ENCODE measurements at regions not wholly inside any gene's neighbourhood (a gene's known extent, or its start where the extent isn't known, plus 50 kb on each side); places are given as distances from the start of the nearest gene placed in this dataset.
A peak's percentile ranks its signal among the peaks of the same experiment; 100 is the strongest.
"Not testable (repeated sequence)": the region's sequence is repeated elsewhere in the genome, so short reads cannot be mapped to it uniquely, and the experiment has no call there.

DNA sequence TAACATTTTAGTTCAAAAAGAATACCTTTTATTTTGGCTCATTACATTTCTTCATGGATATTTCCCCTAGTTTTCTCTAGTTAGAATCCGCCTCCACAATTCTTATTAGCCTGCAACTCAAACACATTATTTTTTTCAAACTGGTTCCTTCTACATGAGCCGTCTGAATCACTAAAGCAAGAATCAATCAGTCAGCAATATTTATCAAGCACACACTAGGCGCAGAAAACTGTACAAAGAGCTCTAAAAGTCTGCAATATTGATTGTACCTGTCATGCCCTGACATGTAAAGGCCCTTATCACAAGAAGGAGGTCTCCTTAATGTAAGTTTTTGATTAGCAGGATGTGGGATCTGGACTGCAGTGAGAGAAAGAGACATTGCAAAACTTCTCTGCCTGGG, 94.8 kb upstream of the CENPE start:
- H3K27me3 ChIP-seq (ENCODE audit: control insufficient read depth, insufficient read depth, low read length), result no peaks in the 10 kb centered on the region
- FAIRE-seq (no peak), DNase-seq (ENCODE audit: low read depth) (peak; percentile 63)
- no peaks in the 10 kb centered on the region for H3K36me3 ChIP-seq (ENCODE audit: control insufficient read depth, insufficient read depth, low read length)
- no peak overlapping the region for H3K4me3 ChIP-seq (ENCODE audit: low read depth, low read length)
- TF ChIP-seq, protein P1, sequence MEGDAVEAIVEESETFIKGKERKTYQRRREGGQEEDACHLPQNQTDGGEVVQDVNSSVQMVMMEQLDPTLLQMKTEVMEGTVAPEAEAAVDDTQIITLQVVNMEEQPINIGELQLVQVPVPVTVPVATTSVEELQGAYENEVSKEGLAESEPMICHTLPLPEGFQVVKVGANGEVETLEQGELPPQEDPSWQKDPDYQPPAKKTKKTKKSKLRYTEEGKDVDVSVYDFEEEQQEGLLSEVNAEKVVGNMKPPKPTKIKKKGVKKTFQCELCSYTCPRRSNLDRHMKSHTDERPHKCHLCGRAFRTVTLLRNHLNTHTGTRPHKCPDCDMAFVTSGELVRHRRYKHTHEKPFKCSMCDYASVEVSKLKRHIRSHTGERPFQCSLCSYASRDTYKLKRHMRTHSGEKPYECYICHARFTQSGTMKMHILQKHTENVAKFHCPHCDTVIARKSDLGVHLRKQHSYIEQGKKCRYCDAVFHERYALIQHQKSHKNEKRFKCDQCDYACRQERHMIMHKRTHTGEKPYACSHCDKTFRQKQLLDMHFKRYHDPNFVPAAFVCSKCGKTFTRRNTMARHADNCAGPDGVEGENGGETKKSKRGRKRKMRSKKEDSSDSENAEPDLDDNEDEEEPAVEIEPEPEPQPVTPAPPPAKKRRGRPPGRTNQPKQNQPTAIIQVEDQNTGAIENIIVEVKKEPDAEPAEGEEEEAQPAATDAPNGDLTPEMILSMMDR (IDR thresholded peaks at IDR 0.05; ENCODE audit: insufficient read depth, low read length, severe bottlenecking), result no peak

DNA sequence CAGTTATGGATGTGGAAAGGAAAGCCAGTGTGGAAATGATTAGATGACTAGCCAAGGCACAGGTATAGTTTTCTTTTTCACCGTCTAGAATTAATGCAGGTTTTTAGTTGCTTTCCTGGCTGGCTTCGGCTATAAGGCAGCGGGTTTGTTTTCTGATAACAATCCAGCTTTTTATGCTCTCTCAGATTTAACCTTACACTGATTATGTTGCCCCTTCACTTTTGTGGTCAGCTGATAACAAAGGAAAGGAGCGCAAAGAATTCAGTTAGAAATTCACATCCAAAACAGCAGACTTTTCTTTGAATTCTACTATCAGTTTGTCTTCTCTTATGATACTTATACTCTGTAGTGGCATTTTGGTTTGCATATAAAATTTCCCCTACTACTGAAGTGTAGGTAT, 94.2 kb upstream of the CENPE start:
- no peaks in the 10 kb centered on the region for H3K27me3 ChIP-seq (ENCODE audit: control insufficient read depth, insufficient read depth, low read length)
- FAIRE-seq, result no peak
- DNase-seq (ENCODE audit: low read depth), result no peak
- TF ChIP-seq, protein P1 (IDR thresholded peaks at IDR 0.05; ENCODE audit: insufficient read depth, low read length, severe bottlenecking), result no peak
- no peaks in the 10 kb centered on the region for H3K36me3 ChIP-seq (ENCODE audit: control insufficient read depth, insufficient read depth, low read length)
- no peak overlapping the region for H3K4me3 ChIP-seq (ENCODE audit: low read depth, low read length)

DNA sequence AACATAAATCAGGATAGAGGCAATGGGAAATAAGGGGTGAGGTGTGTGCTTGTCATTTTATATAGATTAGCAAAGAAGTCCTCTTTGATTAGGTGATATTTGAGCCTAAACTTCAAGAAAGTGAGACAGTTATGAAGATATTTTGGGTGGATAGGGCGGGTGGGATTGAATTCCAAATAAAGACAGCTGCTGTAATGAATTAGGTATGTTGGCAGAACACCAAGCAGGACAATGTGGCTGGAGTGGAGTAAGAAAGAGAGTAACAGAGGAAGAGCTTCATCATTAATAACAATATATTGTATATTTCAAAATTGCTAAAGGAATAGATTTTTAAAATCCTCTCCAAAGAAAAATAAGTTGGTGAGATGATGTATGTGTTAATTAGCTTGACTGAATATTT, 91.0 kb upstream of the CENPE start:
- DNase-seq (ENCODE audit: low read depth) (peak; percentile 15), FAIRE-seq (no peak)
- TF ChIP-seq, protein P1 (IDR thresholded peaks at IDR 0.05; ENCODE audit: insufficient read depth, low read length, severe bottlenecking), result no peak
- Histone ChIP-seq H3K4me3 (ENCODE audit: low read depth, low read length) (no peak overlapping the region), H3K27me3 (ENCODE audit: control insufficient read depth, insufficient read depth, low read length) (no peaks in the 10 kb centered on the region), H3K36me3 (ENCODE audit: control insufficient read depth, insufficient read depth, low read length) (no peaks in the 10 kb centered on the region)

DNA sequence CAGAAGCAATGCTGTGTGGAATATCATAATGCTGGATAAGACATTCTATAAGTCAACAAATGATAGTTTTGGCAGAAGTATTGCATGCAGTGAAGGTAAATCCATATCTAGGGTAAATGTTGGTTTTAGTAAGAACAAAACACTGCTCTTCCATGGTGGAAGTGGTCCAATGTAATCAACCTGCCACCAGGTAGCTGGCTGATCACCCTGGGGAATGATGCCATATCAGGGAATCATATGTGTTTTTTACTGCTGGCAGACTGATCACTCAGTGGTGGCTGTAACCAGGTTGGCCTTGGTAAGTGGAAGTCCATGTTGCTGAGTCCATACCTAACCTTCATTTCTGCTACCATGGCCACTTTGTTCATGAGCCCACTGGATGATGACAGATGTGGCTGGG, 74.0 kb upstream of the CENPE start:
- H3K27me3 ChIP-seq (ENCODE audit: control insufficient read depth, insufficient read depth, low read length), result no peaks in the 10 kb centered on the region
- no peaks in the 10 kb centered on the region for H3K36me3 ChIP-seq (ENCODE audit: control insufficient read depth, insufficient read depth, low read length)
- no peak for DNase-seq (ENCODE audit: low read depth)
- peak; percentile 64 for FAIRE-seq
- H3K4me3 ChIP-seq (ENCODE audit: low read depth, low read length), result no peak overlapping the region
- TF ChIP-seq, protein P1 (IDR thresholded peaks at IDR 0.05; ENCODE audit: insufficient read depth, low read length, severe bottlenecking), result no peak

DNA sequence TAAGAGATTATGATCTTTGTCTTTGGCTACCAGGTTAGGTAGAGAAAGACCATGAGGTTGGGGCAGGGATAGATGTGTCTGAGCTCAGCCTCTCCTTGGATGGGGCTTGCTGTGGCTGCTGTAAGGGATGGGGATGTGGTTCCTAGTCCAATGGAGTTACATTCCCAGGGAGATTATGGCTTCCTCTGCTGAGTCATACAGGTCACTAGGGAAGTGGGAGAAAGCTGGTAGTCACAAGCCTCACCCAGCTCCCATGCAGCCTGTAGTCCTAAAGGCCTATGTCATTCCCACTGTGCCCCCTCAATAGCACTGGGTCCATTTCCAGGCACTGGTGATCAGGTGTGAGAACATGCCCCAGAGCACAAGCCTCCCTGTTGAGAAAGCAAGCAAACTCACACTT, 70.6 kb upstream of the CENPE start:
- Histone ChIP-seq H3K4me3 (ENCODE audit: low read depth, low read length) (no peak overlapping the region), H3K36me3 (ENCODE audit: control insufficient read depth, insufficient read depth, low read length) (no peaks in the 10 kb centered on the region), H3K27me3 (ENCODE audit: control insufficient read depth, insufficient read depth, low read length) (no peaks in the 10 kb centered on the region)
- TF ChIP-seq, protein P1 (IDR thresholded peaks at IDR 0.05; ENCODE audit: insufficient read depth, low read length, severe bottlenecking), result no peak
- FAIRE-seq (no peak), DNase-seq (ENCODE audit: low read depth) (peak; percentile 37)

DNA sequence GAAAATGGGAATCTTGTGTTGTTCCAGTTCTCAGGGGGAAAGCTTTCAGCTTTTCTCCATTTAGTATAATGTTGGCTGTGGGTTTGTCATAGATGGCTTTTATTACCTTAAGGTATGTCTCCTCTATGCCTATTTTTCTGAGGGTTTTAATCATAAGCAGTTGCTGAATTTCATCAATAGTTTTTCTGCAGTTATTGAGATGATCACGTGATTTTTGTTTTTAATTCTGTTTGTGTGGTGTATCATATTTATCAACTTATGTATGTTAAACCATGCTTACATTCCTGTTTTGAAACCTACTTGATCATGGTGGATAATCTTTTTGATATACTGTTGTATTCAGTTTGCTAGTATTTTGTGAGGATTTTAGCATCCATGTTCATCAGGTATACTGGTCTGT, 66.8 kb upstream of the CENPE start:
- FAIRE-seq (no peak), DNase-seq (ENCODE audit: low read depth) (no peak)
- no peak overlapping the region for H3K4me3 ChIP-seq (ENCODE audit: low read depth, low read length)
- no peaks in the 10 kb centered on the region for H3K36me3 ChIP-seq (ENCODE audit: control insufficient read depth, insufficient read depth, low read length)
- TF ChIP-seq, protein P1 (IDR thresholded peaks at IDR 0.05; ENCODE audit: insufficient read depth, low read length, severe bottlenecking), result no peak
- H3K27me3 ChIP-seq (ENCODE audit: control insufficient read depth, insufficient read depth, low read length), result no peaks in the 10 kb centered on the region

DNA sequence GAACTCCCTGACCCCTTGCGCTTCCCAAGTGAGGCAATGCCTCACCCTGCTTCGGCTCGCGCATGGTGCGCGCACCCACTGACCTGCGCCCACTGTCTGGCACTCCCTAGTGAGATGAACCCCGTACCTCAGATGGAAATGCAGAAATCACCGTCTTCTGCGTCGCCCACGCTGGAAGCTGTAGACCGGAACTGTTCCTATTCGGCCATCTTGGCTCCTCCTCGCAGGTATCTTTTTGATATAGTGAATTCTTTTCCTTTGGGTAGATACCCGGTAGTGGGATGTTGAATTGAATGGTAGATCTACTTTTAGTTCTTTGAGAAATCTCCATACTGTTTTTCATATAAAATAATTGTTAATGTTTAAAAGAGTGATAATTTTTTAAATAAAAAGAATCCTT, 57.9 kb upstream of the CENPE start:
- not testable (repeated sequence) for H3K36me3 ChIP-seq (ENCODE audit: control insufficient read depth, insufficient read depth, low read length); DNase-seq (ENCODE audit: low read depth); FAIRE-seq

More for the DNA sequence above, 57.9 kb upstream of the CENPE start:
- not testable (repeated sequence) for H3K27me3 ChIP-seq (ENCODE audit: control insufficient read depth, insufficient read depth, low read length); H3K4me3 ChIP-seq (ENCODE audit: low read depth, low read length)
